ENCODE measurements at regions not wholly inside any gene's neighbourhood (a gene's known extent, or its start where the extent isn't known, plus 50 kb on each side); places are given as distances from the start of the nearest gene placed in this dataset.

- H3K27ac ChIP-seq (ENCODE audit: low read depth in 1 of 2, low read length in 1 of 2): no peak overlapping the region
- DNase-seq: no peak
- peaks cover 0 to 2% (median 0%) of the 10 kb centered on the region in 4 donors for H3K9me3 ChIP-seq (ENCODE audit: control insufficient read depth in 4 of 4, insufficient read depth in 3 of 4, low read length in 3 of 4)
- 93 to 96% methylated on average over 4 of the region's 4 CpGs for WGBS, 2 donors
- peaks cover 0 to 3% (median 0%) of the 10 kb centered on the region in 3 donors for H3K27me3 ChIP-seq (ENCODE audit: control insufficient read depth in 3 of 3, insufficient read depth in 3 of 3, low read length in 2 of 3)
- TF ChIP-seq CTCF (IDR thresholded peaks at IDR 0.05; ENCODE audit: control extremely low read depth, extremely low read depth): no peak
- H3K9ac ChIP-seq (ENCODE audit: insufficient read depth in 1 of 2, low read length in 2 of 2): no peak overlapping the region
- no peaks in the 10 kb centered on the region for H3K36me3 ChIP-seq (ENCODE audit: control insufficient read depth in 4 of 4, insufficient read depth in 4 of 4, low read length in 4 of 4)
- no peak for ATAC-seq (ENCODE audit: insufficient read depth, low FRiP score)
- no peak overlapping the region for H3K4me3 ChIP-seq
- H3K4me1 ChIP-seq (ENCODE audit: control insufficient read depth in 5 of 5, insufficient read depth in 5 of 5, low read length in 5 of 5): no peaks in the 10 kb centered on the region
These were observed 158.3 kb upstream of the IRX5 start for GRCh38 chr16:54772400-54772799.

DNA sequence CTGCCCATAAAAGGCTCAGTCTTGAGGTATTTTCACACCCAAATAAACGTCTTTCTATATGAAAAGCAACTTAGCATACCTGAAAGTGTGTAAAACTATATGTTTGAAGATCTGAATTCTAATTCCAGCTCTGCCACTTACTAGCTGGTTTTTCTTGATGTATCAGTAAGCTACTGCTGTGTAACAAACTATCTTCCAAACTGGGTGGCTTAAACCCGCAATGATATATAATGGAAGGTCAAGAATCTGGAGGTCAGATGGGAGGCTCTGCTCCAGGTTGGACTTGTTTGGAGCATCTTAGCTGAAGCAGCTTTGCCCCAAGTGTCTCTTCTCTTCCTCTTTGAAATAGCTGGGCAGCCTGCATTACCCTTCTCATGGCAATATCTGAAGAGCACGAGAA, 164.3 kb upstream of the IRX5 start:
- peaks cover 0 to 5% (median 0%) of the 10 kb centered on the region in 4 donors for H3K9me3 ChIP-seq (ENCODE audit: control insufficient read depth in 4 of 4, insufficient read depth in 3 of 4, low read length in 3 of 4)
- DNase-seq (no peak), ATAC-seq (ENCODE audit: insufficient read depth, low FRiP score) (no peak)
- no peaks in the 10 kb centered on the region for H3K36me3 ChIP-seq (ENCODE audit: control insufficient read depth in 4 of 4, insufficient read depth in 4 of 4, low read length in 4 of 4)
- no peak overlapping the region for H3K4me3 ChIP-seq
- no peak overlapping the region for H3K9ac ChIP-seq (ENCODE audit: insufficient read depth in 1 of 2, low read length in 2 of 2)
- H3K4me1 ChIP-seq (ENCODE audit: control insufficient read depth in 5 of 5, insufficient read depth in 5 of 5, low read length in 5 of 5): no peaks in the 10 kb centered on the region
- 78 to 80% methylated on average over 3 of the region's 3 CpGs for WGBS, 2 donors
- H3K27ac ChIP-seq (ENCODE audit: low read depth in 1 of 2, low read length in 1 of 2): no peak overlapping the region
- TF ChIP-seq CTCF (IDR thresholded peaks at IDR 0.05; ENCODE audit: control extremely low read depth, extremely low read depth): no peak
- H3K27me3 ChIP-seq (ENCODE audit: control insufficient read depth in 3 of 3, insufficient read depth in 3 of 3, low read length in 2 of 3): no peaks in the 10 kb centered on the region

- H3K27ac ChIP-seq (ENCODE audit: low read depth in 1 of 2, low read length in 1 of 2): no peak overlapping the region
- H3K4me1 ChIP-seq (ENCODE audit: control insufficient read depth in 5 of 5, insufficient read depth in 5 of 5, low read length in 5 of 5): no peaks in the 10 kb centered on the region
- TF ChIP-seq CTCF (IDR thresholded peaks at IDR 0.05; ENCODE audit: control extremely low read depth, extremely low read depth): no peak
- peaks cover 0 to 6% (median 6%) of the 10 kb centered on the region in 3 donors for H3K27me3 ChIP-seq (ENCODE audit: control insufficient read depth in 3 of 3, insufficient read depth in 3 of 3, low read length in 2 of 3)
- 82 to 84% methylated on average over 7 of the region's 7 CpGs for WGBS, 2 donors
- DNase-seq (no peak), ATAC-seq (ENCODE audit: insufficient read depth, low FRiP score) (no peak)
- no peak overlapping the region for H3K4me3 ChIP-seq
- H3K9ac ChIP-seq (ENCODE audit: insufficient read depth in 1 of 2, low read length in 2 of 2): no peak overlapping the region
- no peaks in the 10 kb centered on the region for H3K9me3 ChIP-seq (ENCODE audit: control insufficient read depth in 4 of 4, insufficient read depth in 3 of 4, low read length in 3 of 4)
- H3K36me3 ChIP-seq (ENCODE audit: control insufficient read depth in 4 of 4, insufficient read depth in 4 of 4, low read length in 4 of 4): no peaks in the 10 kb centered on the region
These were observed 180.4 kb upstream of the IRX5 start for GRCh38 chr16:54750249-54750648.

DNA sequence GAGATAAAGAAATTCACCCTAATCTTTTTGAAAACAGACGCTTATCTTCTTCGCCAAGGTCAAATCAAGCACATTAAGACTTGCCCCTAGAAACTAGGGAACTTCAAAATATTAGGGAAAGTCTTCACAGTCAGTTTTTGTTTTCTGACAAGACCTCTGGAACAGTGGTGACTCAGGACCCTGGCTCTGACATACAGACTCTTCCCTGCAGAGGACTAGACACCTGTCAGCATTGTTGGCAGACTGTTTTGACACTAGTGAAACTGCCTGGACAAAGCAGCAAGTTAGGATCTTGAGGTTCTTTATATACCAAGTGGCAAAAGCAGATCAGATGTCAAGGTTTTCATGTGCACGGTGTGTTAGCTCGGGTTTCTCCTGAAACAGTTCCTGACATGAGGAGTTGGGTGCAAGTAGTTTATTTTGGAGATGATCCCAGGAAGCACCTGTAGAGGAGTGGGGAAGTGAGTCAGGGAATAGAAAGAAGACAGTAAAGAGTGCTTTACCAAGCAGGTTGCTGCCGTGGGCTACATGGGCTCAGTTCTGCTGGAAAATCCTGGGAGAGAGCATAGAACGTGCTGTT, 182.0 kb upstream of the IRX5 start:
- H3K36me3 ChIP-seq (ENCODE audit: control insufficient read depth in 4 of 4, insufficient read depth in 4 of 4, low read length in 4 of 4): no peaks in the 10 kb centered on the region
- H3K27me3 ChIP-seq (ENCODE audit: control insufficient read depth in 3 of 3, insufficient read depth in 3 of 3, low read length in 2 of 3): peaks cover 0 to 6% (median 3%) of the 10 kb centered on the region in 3 donors
- no peak for TF ChIP-seq CTCF (IDR thresholded peaks at IDR 0.05; ENCODE audit: control extremely low read depth, extremely low read depth)
- 65 to 77% methylated on average over 6 of the region's 6 CpGs for WGBS, 2 donors
- no peak overlapping the region for H3K9ac ChIP-seq (ENCODE audit: insufficient read depth in 1 of 2, low read length in 2 of 2)
- DNase-seq (no peak), ATAC-seq (ENCODE audit: insufficient read depth, low FRiP score) (no peak)
- H3K27ac ChIP-seq (ENCODE audit: low read depth in 1 of 2, low read length in 1 of 2): no peak overlapping the region
- H3K9me3 ChIP-seq (ENCODE audit: control insufficient read depth in 4 of 4, insufficient read depth in 3 of 4, low read length in 3 of 4): no peaks in the 10 kb centered on the region
- H3K4me1 ChIP-seq (ENCODE audit: control insufficient read depth in 5 of 5, insufficient read depth in 5 of 5, low read length in 5 of 5): no peaks in the 10 kb centered on the region
- no peak overlapping the region for H3K4me3 ChIP-seq
